Muscle of leg (tissue), 3 donors: ENCODE measurements at regions not wholly inside any gene's neighbourhood (a gene's known extent, or its start where the extent isn't known, plus 50 kb on each side); places are given as distances from the start of the nearest gene placed in this dataset.

Source experiments
- DNase-seq: peaks from one replicate; pipeline ENCODE4 v3.0.0; 2013
- H3K27ac ChIP-seq: one replicate; pipeline ENCODE4 v1.5.1; 2013; ENCODE audit warnings: mild to moderate bottlenecking, low read length, control low read depth
- H3K27me3 ChIP-seq: one replicate; pipeline ENCODE4 v1.6.1; 2013; ENCODE audit warnings: low read length; ENCODE audit not compliant: control insufficient read depth, insufficient read depth
- H3K36me3 ChIP-seq: one replicate; pipeline ENCODE4 v1.6.1; 2013; ENCODE audit warnings: low read length; ENCODE audit not compliant: control insufficient read depth, insufficient read depth
- H3K4me1 ChIP-seq: one replicate; pipeline ENCODE4 v1.6.1; 2013; ENCODE audit warnings: low read length; ENCODE audit not compliant: control insufficient read depth, insufficient read depth
- H3K4me3 ChIP-seq: one replicate; pipeline ENCODE4 v1.5.1; 2013; ENCODE audit warnings: low read length, control low read depth
- H3K9me3 ChIP-seq: replicated peaks from 2 replicates; pipeline ENCODE4 v1.6.1; 2013; ENCODE audit warnings: low read depth, low read length; ENCODE audit not compliant: control insufficient read depth
- WGBS: methylation state at CpG from one replicate; pipeline ENCODE4 v1.1.5; 2013; ENCODE audit warnings: missing lambda C conversion rate; ENCODE audit not compliant: insufficient coverage; 5-methylcytosine and 5-hydroxymethylcytosine counted together

- Histone ChIP-seq H3K4me3 (no peak overlapping the region), H3K9me3 (no peaks in the 10 kb centered on the region), H3K27ac (no peak overlapping the region), H3K4me1 (no peaks in the 10 kb centered on the region), H3K36me3 (no peaks in the 10 kb centered on the region), H3K27me3 (no peaks in the 10 kb centered on the region)
- WGBS = no CpG with 5 or more reads among the region's 1 CpG
- DNase-seq = peak; percentile 3
These were observed 801.9 kb upstream of the CELF4 start for GRCh38 chr18:38367473-38367872.

- 63% methylated on average over 2 of the region's 2 CpGs for WGBS
- H3K27me3 ChIP-seq = no peaks in the 10 kb centered on the region
- H3K27ac ChIP-seq = no peak overlapping the region
- no peaks in the 10 kb centered on the region for H3K36me3 ChIP-seq
- H3K9me3 ChIP-seq = no peaks in the 10 kb centered on the region
- no peak overlapping the region for H3K4me3 ChIP-seq
- no peaks in the 10 kb centered on the region for H3K4me1 ChIP-seq
- DNase-seq = no peak
These were observed 796.7 kb upstream of the CELF4 start for GRCh38 chr18:38362286-38362792.

DNA sequence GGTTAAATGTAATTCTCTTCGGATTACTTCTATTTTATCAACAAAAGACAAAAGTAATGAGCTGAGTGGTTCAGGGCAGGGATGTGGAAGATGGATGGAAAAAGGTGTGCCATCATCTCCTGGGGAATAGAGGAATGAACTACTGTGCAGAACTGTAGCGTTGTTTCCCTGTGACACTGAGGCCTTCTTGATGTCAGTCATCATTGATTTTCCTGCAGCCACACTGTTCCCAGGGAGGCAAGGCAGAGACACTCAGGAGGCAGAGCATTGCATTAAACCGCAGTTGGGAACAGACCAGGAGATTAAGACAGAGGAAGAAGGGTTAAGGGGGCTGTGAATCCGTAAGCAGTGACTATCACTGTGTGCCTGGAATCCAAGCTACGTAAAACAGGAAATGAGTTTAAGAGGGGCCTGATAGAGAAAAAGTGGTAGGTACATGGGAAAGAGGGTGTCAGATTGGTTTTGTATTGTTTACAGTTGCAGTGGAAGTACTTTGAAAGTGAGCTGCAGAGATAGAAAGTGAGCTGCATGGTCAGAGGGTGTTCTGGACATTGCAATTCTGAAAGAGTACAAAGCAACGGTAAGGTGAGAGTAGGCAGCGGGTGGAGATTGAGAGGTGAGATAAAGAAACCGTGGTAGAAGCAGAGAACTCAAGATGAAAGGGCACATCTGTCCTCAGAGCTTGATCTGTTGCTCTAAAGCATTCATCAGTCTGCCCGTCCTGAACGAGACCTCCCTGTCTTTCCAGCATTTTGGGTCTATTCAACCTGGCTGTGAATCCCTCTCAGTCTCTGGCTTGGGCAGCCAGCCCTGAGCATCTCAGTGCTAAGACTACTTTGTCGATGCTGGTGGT lies 793.4 kb upstream of the CELF4 start:
- DNase-seq = no peak
- Histone ChIP-seq H3K36me3 (no peaks in the 10 kb centered on the region), H3K9me3 (no peaks in the 10 kb centered on the region), H3K27me3 (no peaks in the 10 kb centered on the region), H3K4me1 (no peaks in the 10 kb centered on the region), H3K4me3 (no peak overlapping the region), H3K27ac (no peak overlapping the region)
- WGBS = 55% methylated on average over 10 of the region's 11 CpGs

- Histone ChIP-seq H3K36me3 (no peaks in the 10 kb centered on the region), H3K27ac (no peak overlapping the region), H3K27me3 (no peaks in the 10 kb centered on the region), H3K4me1 (no peaks in the 10 kb centered on the region), H3K9me3 (no peaks in the 10 kb centered on the region), H3K4me3 (no peak overlapping the region)
- DNase-seq = no peak
These were observed 787.6 kb upstream of the CELF4 start for GRCh38 chr18:38353149-38353548.

GRCh38 chr18:38350141-38350540 lies 784.5 kb upstream of the CELF4 start:
- H3K9me3 ChIP-seq = no peaks in the 10 kb centered on the region
- no peak for DNase-seq
- H3K27me3 ChIP-seq = no peaks in the 10 kb centered on the region
- no peak overlapping the region for H3K27ac ChIP-seq
- WGBS = 100% methylated on average over 1 of the region's 2 CpGs
- no peak overlapping the region for H3K4me3 ChIP-seq
- H3K36me3 ChIP-seq = no peaks in the 10 kb centered on the region
- H3K4me1 ChIP-seq = no peaks in the 10 kb centered on the region

DNA sequence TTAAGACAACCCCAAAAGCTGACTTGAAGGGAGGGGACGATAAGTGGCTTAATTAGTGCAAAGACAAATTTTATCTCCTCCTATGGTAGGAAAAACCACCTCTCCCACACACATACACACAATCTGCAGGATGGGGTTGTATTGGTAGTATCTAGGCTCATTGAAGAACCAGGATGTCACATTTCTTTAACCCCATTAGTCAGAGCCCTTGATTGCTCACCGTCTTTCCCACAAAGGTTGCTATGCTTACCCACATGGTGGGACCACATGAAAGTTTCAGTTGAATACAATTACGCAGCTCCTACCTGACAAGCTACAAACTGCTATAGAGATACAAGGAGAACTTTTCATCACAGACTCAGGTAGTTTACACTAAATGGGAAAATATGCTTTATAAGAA lies 765.0 kb upstream of the CELF4 start:
- Histone ChIP-seq H3K27ac (no peak overlapping the region), H3K27me3 (no peaks in the 10 kb centered on the region), H3K4me3 (no peak overlapping the region), H3K36me3 (no peaks in the 10 kb centered on the region), H3K4me1 (no peaks in the 10 kb centered on the region), H3K9me3 (no peaks in the 10 kb centered on the region)
- no CpG with 5 or more reads among the region's 3 CpGs for WGBS
- DNase-seq = no peak

DNA sequence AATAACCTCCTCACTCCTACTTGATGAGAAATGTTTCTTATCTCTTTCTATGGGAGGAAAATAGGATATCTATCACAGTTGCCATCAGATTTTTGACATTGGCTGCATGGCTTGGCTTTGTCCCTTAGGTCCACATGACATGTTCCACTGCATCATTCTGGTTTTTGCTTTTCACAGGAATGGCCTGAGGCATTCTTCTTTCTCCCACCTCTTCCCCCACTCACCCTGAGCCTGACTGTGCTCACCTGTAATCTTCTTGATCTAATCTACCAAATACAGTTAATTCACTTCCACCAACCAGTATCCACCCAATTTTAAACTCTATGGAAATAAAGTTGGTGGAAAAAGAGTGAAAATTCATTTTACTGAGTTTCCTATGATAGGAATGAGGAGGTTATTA lies 763.5 kb upstream of the CELF4 start:
- Histone ChIP-seq H3K36me3 (no peaks in the 10 kb centered on the region), H3K27ac (no peak overlapping the region), H3K9me3 (no peaks in the 10 kb centered on the region), H3K4me1 (no peaks in the 10 kb centered on the region), H3K4me3 (no peak overlapping the region), H3K27me3 (no peaks in the 10 kb centered on the region)
- no peak for DNase-seq

DNA sequence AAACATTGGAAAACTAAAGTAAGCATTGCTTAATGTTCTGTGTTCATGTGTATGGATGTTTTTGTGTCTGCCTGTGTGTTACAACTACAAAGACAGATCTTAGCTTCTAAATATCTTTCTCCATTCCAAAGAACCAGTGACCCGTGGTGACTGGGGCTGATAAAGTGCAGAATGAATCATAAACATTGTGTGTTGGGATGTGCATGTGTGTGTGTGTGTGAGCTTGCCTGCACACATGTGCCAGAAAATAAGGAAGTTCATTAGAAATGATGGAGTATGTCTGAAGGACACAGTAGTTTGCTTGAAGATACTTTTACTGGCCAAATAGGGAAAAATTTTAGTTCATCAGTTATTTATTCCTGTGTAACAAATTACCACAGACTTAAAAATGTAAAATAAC lies 756.6 kb upstream of the CELF4 start:
- no CpG with 5 or more reads among the region's 1 CpG for WGBS
- Histone ChIP-seq H3K4me1 (no peaks in the 10 kb centered on the region), H3K36me3 (no peaks in the 10 kb centered on the region), H3K9me3 (no peaks in the 10 kb centered on the region), H3K27me3 (no peaks in the 10 kb centered on the region), H3K4me3 (no peak overlapping the region), H3K27ac (no peak overlapping the region)
- no peak for DNase-seq

DNA sequence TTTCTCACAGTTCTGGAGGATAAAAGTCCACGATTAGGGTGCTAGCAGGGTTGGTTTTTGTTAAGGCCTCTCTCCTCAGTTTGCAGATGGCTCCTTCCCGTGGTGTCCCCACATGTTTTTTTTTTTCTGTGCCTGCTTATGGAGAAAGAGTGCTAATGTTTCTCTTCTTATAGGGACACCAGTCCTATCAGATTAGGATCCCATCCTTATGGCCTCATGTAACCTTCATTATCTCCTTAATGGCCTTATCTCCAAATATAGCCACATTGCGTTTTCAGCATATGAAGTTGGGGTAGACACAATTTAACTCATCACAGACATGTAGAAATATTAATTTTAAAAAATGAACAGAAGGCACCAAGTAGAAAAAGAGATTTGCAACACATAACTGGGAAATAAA lies 755.7 kb upstream of the CELF4 start:
- Histone ChIP-seq H3K4me3 (no peak overlapping the region), H3K4me1 (no peaks in the 10 kb centered on the region), H3K9me3 (no peaks in the 10 kb centered on the region), H3K36me3 (no peaks in the 10 kb centered on the region), H3K27me3 (no peaks in the 10 kb centered on the region), H3K27ac (no peak overlapping the region)
- DNase-seq = no peak
- WGBS = no CpG with 5 or more reads among the region's 3 CpGs

DNA sequence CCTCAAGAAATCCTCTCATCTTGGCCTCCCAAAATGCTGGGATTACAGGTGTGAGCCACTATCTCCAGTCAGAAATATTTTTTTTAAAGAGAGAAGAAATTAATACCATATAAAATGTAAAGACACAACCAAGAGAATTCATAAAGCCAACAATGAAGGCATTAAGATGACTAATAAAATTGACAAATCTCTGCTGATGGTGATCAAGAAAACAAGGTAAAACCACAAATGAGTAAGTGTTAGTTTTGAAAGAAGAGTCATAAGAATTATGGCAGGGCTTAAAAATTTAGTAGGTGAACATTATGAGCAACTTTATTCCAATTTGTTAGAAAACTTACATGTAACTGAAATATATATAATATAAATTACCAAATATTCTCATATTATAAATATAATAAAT lies 752.8 kb upstream of the CELF4 start:
- H3K27me3 ChIP-seq = no peaks in the 10 kb centered on the region
- no peaks in the 10 kb centered on the region for H3K4me1 ChIP-seq
- no peak for DNase-seq
- no peak overlapping the region for H3K4me3 ChIP-seq
- no peaks in the 10 kb centered on the region for H3K36me3 ChIP-seq
- no peak overlapping the region for H3K27ac ChIP-seq
- no peaks in the 10 kb centered on the region for H3K9me3 ChIP-seq

GRCh38 chr18:38313831-38314230 lies 748.2 kb upstream of the CELF4 start:
- H3K9me3 ChIP-seq = no peaks in the 10 kb centered on the region
- H3K4me3 ChIP-seq = no peak overlapping the region
- H3K27me3 ChIP-seq = no peaks in the 10 kb centered on the region
- no peak for DNase-seq
- no peak overlapping the region for H3K27ac ChIP-seq
- H3K4me1 ChIP-seq = no peaks in the 10 kb centered on the region
- H3K36me3 ChIP-seq = no peaks in the 10 kb centered on the region
